GM21526 (cell line): ENCODE measurements at regions not wholly inside any gene's neighbourhood (a gene's known extent, or its start where the extent isn't known, plus 50 kb on each side); places are given as distances from the start of the nearest gene placed in this dataset.
"Not testable (repeated sequence)": the region's sequence is repeated elsewhere in the genome, so short reads cannot be mapped to it uniquely, and the experiment has no call there.

ENCODE experiments used
- ATAC-seq: cut with Tn5 transposase; IDR thresholded peaks from one replicate; pipeline ENCODE4 v1.9.1; 2021; ENCODE audit warnings: moderate library complexity; ENCODE audit not compliant: unreplicated experiment, low FRiP score

DNA sequence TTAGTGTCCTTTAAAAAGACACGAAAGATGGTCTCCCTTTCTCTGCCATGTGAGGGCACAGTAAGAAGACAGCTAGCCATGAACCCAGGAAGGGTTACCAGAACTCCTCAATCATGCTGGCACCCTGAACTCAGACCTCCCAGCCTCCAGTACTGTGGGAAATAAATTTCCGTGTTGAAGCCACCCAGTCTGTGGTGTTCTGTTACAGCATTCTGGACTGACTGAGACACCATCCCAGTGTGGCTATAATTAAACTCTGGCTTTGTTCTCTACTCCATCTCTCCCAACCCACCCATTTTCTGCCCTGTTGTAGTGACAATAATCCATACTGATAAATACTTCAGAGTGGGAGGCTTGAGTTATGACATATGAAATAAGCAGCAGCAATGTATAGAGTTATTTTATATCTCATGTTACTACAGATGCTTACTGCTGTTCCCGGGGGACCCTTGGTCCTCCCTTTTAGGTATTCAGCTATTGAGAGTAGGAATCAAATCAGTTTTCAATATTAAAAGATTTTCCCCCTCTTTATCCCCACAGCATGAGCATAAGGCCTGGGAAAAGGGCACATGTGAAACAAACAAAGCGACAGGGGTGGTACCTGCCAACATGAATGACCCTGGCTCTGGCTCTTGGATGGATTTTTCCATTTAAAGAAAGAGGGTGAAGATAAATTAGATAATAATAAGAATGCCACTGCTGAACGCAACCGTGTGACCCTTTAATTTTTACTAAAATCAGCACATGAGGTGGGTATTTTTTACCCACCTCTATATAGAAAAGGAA lies 224.3 kb upstream of the SLC35B3 start:
- ATAC-seq, result no peak

DNA sequence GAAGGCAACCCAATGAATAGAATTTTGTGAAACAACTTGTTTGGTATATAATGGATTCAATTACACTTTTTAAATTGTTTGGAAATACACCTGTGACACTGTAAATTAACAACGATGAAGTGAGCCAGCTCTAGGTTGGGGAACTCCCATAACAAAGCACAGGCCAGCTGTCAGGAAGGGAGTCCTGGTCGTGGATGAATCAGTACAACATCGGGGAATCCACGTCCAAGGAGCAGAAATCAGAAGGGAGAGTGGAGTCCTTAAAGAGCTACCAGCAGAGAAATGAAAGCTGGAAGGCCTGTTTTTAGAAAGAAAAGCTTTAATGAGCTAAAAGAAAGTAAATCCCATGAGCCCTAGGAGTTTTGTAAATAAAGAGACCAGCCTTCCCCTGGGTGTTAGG lies 223.1 kb upstream of the SLC35B3 start:
- ATAC-seq, result no peak

DNA sequence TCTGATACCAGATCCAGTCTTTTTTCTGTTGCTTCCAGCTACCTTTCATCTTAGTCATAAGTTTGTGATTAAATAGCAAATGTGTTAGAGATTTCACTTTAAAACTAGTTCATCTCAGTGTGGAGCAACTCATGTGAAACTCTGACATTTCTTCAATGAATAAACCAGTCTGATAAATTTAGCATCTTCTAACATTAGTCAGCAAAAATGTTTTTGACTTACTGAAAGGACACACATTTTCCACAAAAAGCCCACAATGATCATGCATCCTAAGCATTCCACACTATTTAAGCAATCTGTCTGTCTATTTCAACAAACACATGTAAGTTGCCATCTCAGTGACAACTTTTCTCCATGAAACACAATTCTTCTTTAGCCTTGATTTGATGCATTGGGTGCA lies 222.2 kb upstream of the SLC35B3 start:
- ATAC-seq, result no peak

- no peak for ATAC-seq
Observed at GRCh38 chr6:8655670-8656454, 220.5 kb upstream of the SLC35B3 start.

DNA sequence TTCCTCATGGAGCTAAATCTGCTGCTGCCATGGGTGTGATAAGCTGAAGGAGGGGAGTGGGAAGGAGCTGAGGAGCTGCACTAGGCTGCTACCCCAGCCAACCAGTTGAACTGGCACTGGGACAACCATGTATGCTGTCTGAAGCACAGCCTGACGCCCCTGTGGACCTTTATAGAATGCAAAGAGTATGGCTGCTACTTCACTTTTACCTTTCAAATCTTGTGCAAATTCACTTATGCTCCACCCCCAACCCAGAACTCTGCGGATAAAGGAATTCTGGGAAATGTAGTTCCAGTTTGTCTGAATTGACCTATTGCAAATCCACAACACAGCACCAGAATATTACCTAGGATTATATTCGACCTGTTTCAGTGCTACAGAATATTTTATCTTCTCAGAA lies 217.4 kb upstream of the SLC35B3 start:
- ATAC-seq, result no peak

DNA sequence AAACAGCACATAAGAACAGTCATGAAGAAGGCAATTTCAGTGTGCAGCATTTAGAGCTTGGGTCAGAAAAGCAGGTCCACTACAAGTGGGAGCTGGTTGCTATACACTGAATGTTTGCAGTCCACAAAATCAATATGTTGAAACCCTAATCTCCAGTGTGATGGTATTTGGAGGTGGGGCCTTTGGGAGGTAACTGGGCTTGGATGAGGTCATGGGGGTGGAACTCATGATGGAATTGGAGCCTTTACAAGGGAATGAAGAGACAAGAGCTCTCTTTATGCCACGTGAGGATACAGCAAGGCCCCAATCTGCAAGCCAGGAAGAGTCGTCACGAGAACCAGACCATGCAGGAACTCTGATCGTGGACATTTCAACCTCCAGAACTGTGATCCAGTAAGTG lies 216.7 kb upstream of the SLC35B3 start:
- no peak for ATAC-seq

DNA sequence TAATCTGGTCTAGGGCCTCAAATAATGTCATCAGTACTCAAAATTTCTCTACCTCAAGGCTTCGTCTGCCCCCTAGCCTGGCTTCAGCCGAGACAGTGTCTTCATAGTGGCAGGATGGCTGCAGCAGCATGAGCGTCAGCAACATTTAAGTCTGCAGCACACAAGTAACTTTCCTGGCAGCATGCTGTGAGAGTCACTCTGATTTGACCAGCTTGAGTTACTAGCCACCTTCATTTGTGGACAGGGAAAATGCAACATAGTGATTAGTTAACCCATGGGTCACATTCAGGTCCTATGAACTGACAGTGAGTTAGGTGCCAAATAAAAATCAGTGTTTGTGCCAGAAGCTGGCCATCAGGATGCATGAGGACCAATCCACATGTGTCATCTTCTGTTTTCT lies 209.9 kb upstream of the SLC35B3 start:
- ATAC-seq, result no peak

DNA sequence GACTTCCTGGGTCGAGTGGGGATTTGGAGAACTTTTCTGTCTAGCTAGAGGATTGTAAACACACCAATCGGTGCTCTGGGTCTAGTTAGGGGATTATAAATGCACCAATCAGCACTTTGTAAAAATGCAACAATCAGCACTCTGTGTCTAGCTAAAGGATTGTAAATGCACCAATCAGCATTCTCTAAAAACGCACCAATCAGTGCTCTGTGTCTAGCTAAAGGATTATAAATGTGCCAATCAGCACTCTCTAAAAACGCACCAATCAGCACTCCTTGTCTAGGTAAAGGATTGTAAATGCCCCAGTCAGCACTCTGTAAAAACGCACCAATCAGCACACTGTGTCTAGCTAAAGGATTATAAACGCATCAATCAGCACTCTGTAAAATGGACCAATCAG lies 209.0 kb upstream of the SLC35B3 start:
- no peak for ATAC-seq

GRCh38 chr6:8642854-8643253 lies 207.5 kb upstream of the SLC35B3 start:
- no peak for ATAC-seq

DNA sequence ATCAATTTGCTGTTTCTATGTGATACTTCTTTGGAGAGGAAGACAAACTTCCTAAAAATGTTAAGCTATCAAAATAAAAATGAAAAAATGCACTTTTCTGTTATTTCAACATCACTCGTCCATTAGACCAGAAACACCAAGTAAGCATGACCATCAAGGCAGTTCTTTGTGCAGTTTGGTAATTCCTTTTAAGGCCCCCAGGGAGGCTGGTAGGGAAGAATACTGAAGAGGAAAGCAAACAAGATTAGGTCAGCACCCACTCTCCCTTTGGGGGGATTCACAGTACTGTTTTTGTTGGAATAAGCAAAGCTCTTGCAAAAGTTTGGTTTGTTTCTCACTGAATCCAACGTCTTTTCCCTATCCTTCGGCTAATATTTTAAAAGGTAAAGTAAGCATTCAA lies 206.8 kb upstream of the SLC35B3 start:
- no peak for ATAC-seq

DNA sequence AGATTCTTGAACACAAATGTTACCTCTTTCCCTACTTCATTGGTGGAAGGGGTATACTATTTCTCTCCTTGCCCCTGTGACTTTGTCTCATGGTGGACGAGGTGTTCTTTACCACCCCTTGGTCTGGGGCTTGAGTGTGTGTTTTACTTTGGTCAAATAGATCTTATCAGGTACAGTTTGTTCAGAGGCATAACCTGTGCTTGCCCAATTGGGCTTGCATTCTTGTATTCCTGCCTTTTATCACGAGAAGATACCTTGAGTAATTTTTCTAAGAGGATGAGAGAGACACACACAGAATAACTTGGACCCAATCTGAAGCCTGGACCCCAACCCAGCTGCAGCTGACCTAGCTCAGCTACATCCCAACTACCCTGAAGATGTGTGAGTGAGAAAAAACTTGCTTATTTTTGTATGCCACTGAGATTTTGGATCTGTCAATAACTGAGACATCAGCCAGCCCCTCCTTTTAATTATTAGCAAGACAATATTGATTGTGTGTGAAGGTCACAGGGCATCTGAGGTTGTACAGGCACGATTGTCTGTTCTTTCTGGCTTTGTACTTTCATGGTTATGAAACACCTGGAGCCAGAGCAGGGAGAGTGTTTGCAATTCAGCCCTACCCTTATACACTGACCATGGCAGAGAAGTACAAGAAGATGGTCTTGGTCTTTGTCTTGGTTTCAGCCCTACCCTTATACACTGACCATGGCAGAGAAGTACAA lies 204.7 kb upstream of the SLC35B3 start:
- ATAC-seq, result no peak

GRCh38 chr6:8637896-8638597 lies 202.7 kb upstream of the SLC35B3 start:
- ATAC-seq, result no peak

GRCh38 chr6:8633762-8634161 lies 198.4 kb upstream of the SLC35B3 start:
- ATAC-seq, result no peak

GRCh38 chr6:8628736-8629135 lies 193.4 kb upstream of the SLC35B3 start:
- ATAC-seq, result no peak

DNA sequence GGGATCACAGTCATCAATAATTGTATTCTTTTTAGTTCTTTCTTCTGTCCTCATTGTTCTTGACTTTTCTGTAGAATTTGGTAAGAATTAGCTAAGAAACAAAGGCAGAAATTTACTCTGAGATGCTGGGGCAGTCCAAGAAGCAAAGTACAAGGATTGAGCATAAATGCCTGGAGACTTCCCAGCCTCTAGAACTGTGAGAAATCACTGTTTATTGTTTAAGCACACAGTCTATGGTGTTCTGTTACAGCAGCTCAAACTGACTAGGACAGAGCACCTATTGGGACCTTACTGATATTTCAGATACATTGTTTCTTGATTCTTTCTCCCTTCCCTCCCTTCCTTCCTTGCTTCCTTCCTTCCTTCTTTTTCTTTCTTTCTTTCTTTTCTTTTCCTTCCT lies 192.7 kb upstream of the SLC35B3 start:
- no peak for ATAC-seq

GRCh38 chr6:8627085-8627861 lies 191.9 kb upstream of the SLC35B3 start:
- ATAC-seq, result peak; percentile 96

GRCh38 chr6:8624665-8625064 lies 189.3 kb upstream of the SLC35B3 start:
- ATAC-seq, result no peak

DNA sequence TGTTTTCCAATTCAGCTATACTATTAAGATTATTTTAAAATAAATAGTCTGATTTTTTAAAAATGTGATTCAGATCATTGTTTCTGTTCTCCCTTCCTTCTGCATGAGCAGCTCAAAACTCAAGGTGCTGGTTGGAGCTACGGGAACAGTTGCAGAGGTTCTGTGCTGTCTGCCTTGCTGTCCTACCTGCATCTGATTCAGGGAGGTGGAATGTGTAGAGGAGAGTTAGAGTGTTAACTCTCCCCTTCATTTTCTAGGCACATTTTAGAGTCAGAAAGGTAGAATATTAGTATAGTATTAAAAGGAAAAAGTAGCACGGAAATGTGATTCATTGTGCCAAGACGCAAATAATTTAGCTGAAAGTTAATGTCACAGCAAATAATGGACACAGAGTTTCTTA lies 188.1 kb upstream of the SLC35B3 start:
- no peak for ATAC-seq

- ATAC-seq, result no peak
Observed at GRCh38 chr6:8619853-8620252, 184.5 kb upstream of the SLC35B3 start.

- not testable (repeated sequence) for ATAC-seq
Observed at GRCh38 chr6:8619408-8619807, 184.1 kb upstream of the SLC35B3 start.
